Mesenchymal stem cell (in vitro differentiated cells and primary cell): ENCODE measurements at regions not wholly inside any gene's neighbourhood (a gene's known extent, or its start where the extent isn't known, plus 50 kb on each side); places are given as distances from the start of the nearest gene placed in this dataset.

Experiments used
- DNase-seq: peaks from one replicate; pipeline ENCODE4 v3.0.0-alpha.2; 2013
- H2AFZ ChIP-seq: one replicate; pipeline ENCODE4 v1.6.1; 2013; ENCODE audit warnings: low read depth, mild to moderate bottlenecking, control low read depth, inconsistent platforms, low read length, moderate library complexity
- H2AK5ac ChIP-seq: 2 replicates; pipeline ENCODE4 v1.6.1; 2013; ENCODE audit warnings: low read length, moderate library complexity, mild to moderate bottlenecking, inconsistent platforms; ENCODE audit not compliant: severe bottlenecking
- H2BK120ac ChIP-seq: one replicate; pipeline ENCODE4 v1.6.1; 2013; ENCODE audit warnings: low read depth, mild to moderate bottlenecking, inconsistent platforms, low read length, moderate library complexity
- H2BK12ac ChIP-seq, 2 experiments: one replicate each; pipeline ENCODE4 v1.6.1; 2013; ENCODE audit warnings: inconsistent platforms in 2 of 2, low read length in 2 of 2, mild to moderate bottlenecking in 2 of 2, moderate library complexity in 2 of 2, control low read depth in 1 of 2
- H2BK15ac ChIP-seq: one replicate; pipeline ENCODE4 v1.6.1; 2013; ENCODE audit warnings: mild to moderate bottlenecking, low read depth, inconsistent platforms; ENCODE audit not compliant: poor library complexity, severe bottlenecking
- H2BK5ac ChIP-seq: 2 replicates; pipeline ENCODE4 v1.6.1; 2013; ENCODE audit warnings: low read depth, mild to moderate bottlenecking, low read length, control low read depth, inconsistent platforms; ENCODE audit not compliant: poor library complexity, severe bottlenecking
- H3K14ac ChIP-seq, 2 experiments: one replicate each; pipeline ENCODE4 v1.6.1; 2013; ENCODE audit warnings: inconsistent platforms in 2 of 2, low read length in 2 of 2, control low read depth in 1 of 2, mild to moderate bottlenecking in 1 of 2, moderate library complexity in 1 of 2
- H3K18ac ChIP-seq, 2 experiments: one replicate each; pipeline ENCODE4 v1.6.1; 2013; ENCODE audit warnings: inconsistent platforms in 2 of 2, low read length in 2 of 2, control low read depth in 1 of 2, low read depth in 1 of 2, mild to moderate bottlenecking in 1 of 2
- H3K23ac ChIP-seq, 2 experiments: one replicate each; pipeline ENCODE4 v1.6.1; 2013; ENCODE audit warnings: inconsistent platforms in 2 of 2, low read length in 2 of 2, mild to moderate bottlenecking in 2 of 2, moderate library complexity in 2 of 2, control low read depth in 1 of 2
- H3K27ac ChIP-seq: 2 replicates; pipeline ENCODE4 v1.5.1; 2013; ENCODE audit warnings: mild to moderate bottlenecking, moderate library complexity, low read length, control low read depth, inconsistent platforms; ENCODE audit not compliant: poor library complexity, severe bottlenecking
- H3K27me3 ChIP-seq, 2 experiments: 2 replicates each; pipeline versions ENCODE4 v1.6.1 to v1.7.0; 2013; ENCODE audit warnings: low read length in 2 of 2, mild to moderate bottlenecking in 2 of 2, moderate library complexity in 2 of 2, control low read depth in 1 of 2, inconsistent platforms in 1 of 2; ENCODE audit not compliant: control insufficient read depth in 1 of 2, insufficient read depth in 1 of 2
- H3K36me3 ChIP-seq, 2 experiments: 2 replicates each; pipeline versions ENCODE4 v1.6.1 to v1.7.0; 2013; ENCODE audit warnings: low read length in 2 of 2, control low read depth in 1 of 2, inconsistent platforms in 1 of 2, low read depth in 1 of 2, mild to moderate bottlenecking in 1 of 2; ENCODE audit not compliant: insufficient read depth in 2 of 2, control insufficient read depth in 1 of 2
- H3K4ac ChIP-seq, 2 experiments: one replicate each; pipeline ENCODE4 v1.6.1; 2013; ENCODE audit warnings: inconsistent platforms in 2 of 2, low read length in 2 of 2, mild to moderate bottlenecking in 2 of 2, moderate library complexity in 2 of 2, control low read depth in 1 of 2, low read depth in 1 of 2
- H3K4me1 ChIP-seq: 2 replicates; pipeline ENCODE4 v1.6.1; 2013; ENCODE audit warnings: low read depth, low read length, control low read depth; ENCODE audit not compliant: control insufficient read depth, insufficient read depth
- H3K4me2 ChIP-seq: 2 replicates; pipeline ENCODE4 v1.6.1; 2013; ENCODE audit warnings: low read length, mild to moderate bottlenecking, inconsistent platforms; ENCODE audit not compliant: poor library complexity, severe bottlenecking
- H3K4me3 ChIP-seq, 2 experiments: 2 replicates each; pipeline versions ENCODE4 v1.5.1 to v1.7.0; 2013; ENCODE audit warnings: low read length in 2 of 2, mild to moderate bottlenecking in 2 of 2, control low read depth in 1 of 2, low read depth in 1 of 2; ENCODE audit not compliant: insufficient read depth in 1 of 2
- H3K79me1 ChIP-seq: replicated peaks from 2 replicates; pipeline ENCODE4 v1.6.1; 2013; ENCODE audit warnings: mild to moderate bottlenecking, control low read depth, low read length, inconsistent platforms; ENCODE audit not compliant: poor library complexity, severe bottlenecking
- H3K9ac ChIP-seq: 2 replicates; pipeline ENCODE4 v1.7.0; 2013; ENCODE audit warnings: mild to moderate bottlenecking, low read length, moderate library complexity
- H3K9me3 ChIP-seq: 2 replicates; pipeline ENCODE4 v1.7.0; 2013; ENCODE audit warnings: mild to moderate bottlenecking, low read length; ENCODE audit not compliant: control insufficient read depth
- H4K8ac ChIP-seq: one replicate; pipeline ENCODE4 v1.6.1; 2013; ENCODE audit warnings: inconsistent platforms, mild to moderate bottlenecking, low read length, moderate library complexity
- H4K91ac ChIP-seq: one replicate; pipeline ENCODE4 v1.6.1; 2013; ENCODE audit warnings: mild to moderate bottlenecking, low read length, inconsistent platforms
- WGBS: methylation state at CpG from one replicate; pipeline ENCODE4 v1.1.7; 2013; ENCODE audit warnings: mixed read lengths; 5-methylcytosine and 5-hydroxymethylcytosine counted together

- Histone ChIP-seq H2BK120ac (no peak overlapping the region), H2BK12ac (peak overlapping the region in 1 of 2 experiments; percentile 18), H4K91ac (peak overlapping the region; percentile 8), H3K79me1 (no peaks in the 10 kb centered on the region), H3K4ac (no peak overlapping the region), H3K9ac (no peak overlapping the region), H3K4me1 (peaks cover 20% of the 10 kb centered on the region), H2AFZ (no peak overlapping the region), H3K23ac (no peak overlapping the region), H3K14ac (no peak overlapping the region), H3K4me3 (no peak overlapping the region), H4K8ac (no peak overlapping the region), H2AK5ac (peak overlapping the region; percentile 44), H2BK5ac (no peak overlapping the region), H3K18ac (no peak overlapping the region), H3K27ac (no peak overlapping the region), H3K4me2 (no peak overlapping the region), H3K27me3 (no peaks in the 10 kb centered on the region), H3K9me3 (no peaks in the 10 kb centered on the region), H2BK15ac (no peak overlapping the region), H3K36me3 (no peaks in the 10 kb centered on the region)
- 97% methylated on average over 7 of the region's 8 CpGs for WGBS
- DNase-seq = no peak
Measured at GRCh38 chr10:3857318-3857717, 72.3 kb upstream of the KLF6 start.

GRCh38 chr10:3856593-3856992 lies 71.6 kb upstream of the KLF6 start:
- no peak overlapping the region for H3K9ac ChIP-seq
- H3K79me1 ChIP-seq = no peaks in the 10 kb centered on the region
- H3K14ac ChIP-seq = no peak overlapping the region
- no peak overlapping the region for H2BK120ac ChIP-seq
- H2BK12ac ChIP-seq = no peak overlapping the region
- H3K4ac ChIP-seq = no peak overlapping the region
- no peak overlapping the region for H3K23ac ChIP-seq
- no peak overlapping the region for H2BK15ac ChIP-seq
- H3K4me3 ChIP-seq = no peak overlapping the region
- peaks cover 14% of the 10 kb centered on the region for H3K4me1 ChIP-seq
- H2AFZ ChIP-seq = no peak overlapping the region
- no peak overlapping the region for H2AK5ac ChIP-seq
- H3K9me3 ChIP-seq = no peaks in the 10 kb centered on the region
- H4K8ac ChIP-seq = no peak overlapping the region
- no peaks in the 10 kb centered on the region for H3K27me3 ChIP-seq
- H4K91ac ChIP-seq = no peak overlapping the region
- no peak overlapping the region for H3K27ac ChIP-seq
- no peak overlapping the region for H2BK5ac ChIP-seq
- H3K18ac ChIP-seq = no peak overlapping the region
- H3K36me3 ChIP-seq = no peaks in the 10 kb centered on the region
- 98% methylated on average over 6 of the region's 7 CpGs for WGBS
- no peak for DNase-seq
- no peak overlapping the region for H3K4me2 ChIP-seq

GRCh38 chr10:3853547-3854303 lies 68.7 kb upstream of the KLF6 start:
- peak overlapping the region; percentile 6 for H2BK15ac ChIP-seq
- no peak overlapping the region for H3K4me3 ChIP-seq
- no peak overlapping the region for H3K4me2 ChIP-seq
- H3K27ac ChIP-seq = peak overlapping the region; percentile 97
- peak overlapping the region; percentile 75 for H2BK5ac ChIP-seq
- no peak overlapping the region for H3K23ac ChIP-seq
- H2BK120ac ChIP-seq = peak overlapping the region; percentile 65
- peak overlapping the region; percentile 94 for H2AK5ac ChIP-seq
- peak overlapping the region; percentile 5 to 95 for H2BK12ac ChIP-seq
- H3K18ac ChIP-seq = peak overlapping the region in 1 of 2 experiments; percentile 85
- H4K91ac ChIP-seq = no peak overlapping the region
- peak overlapping the region; percentile 89 for H3K9ac ChIP-seq
- WGBS = 71% methylated on average over 11 of the region's 11 CpGs
- no peak overlapping the region for H4K8ac ChIP-seq
- peak; percentile 70 for DNase-seq
- no peaks in the 10 kb centered on the region for H3K36me3 ChIP-seq
- H3K4ac ChIP-seq = peak overlapping the region in 1 of 2 experiments; percentile 81
- peaks cover 16% of the 10 kb centered on the region for H3K4me1 ChIP-seq
- no peak overlapping the region for H2AFZ ChIP-seq
- H3K27me3 ChIP-seq = no peaks in the 10 kb centered on the region
- peaks cover 1% of the 10 kb centered on the region for H3K79me1 ChIP-seq
- H3K9me3 ChIP-seq = no peaks in the 10 kb centered on the region
- no peak overlapping the region for H3K14ac ChIP-seq

GRCh38 chr10:3853016-3853415 lies 68.0 kb upstream of the KLF6 start:
- peak overlapping the region; percentile 90 for H4K91ac ChIP-seq
- peak overlapping the region; percentile 94 for H2AK5ac ChIP-seq
- no peak overlapping the region for H3K4me3 ChIP-seq
- peak overlapping the region; percentile 87 to 100 for H2BK12ac ChIP-seq
- H3K9ac ChIP-seq = peak overlapping the region; percentile 89
- peak overlapping the region; percentile 97 for H3K27ac ChIP-seq
- DNase-seq = peak; percentile 20
- H2BK15ac ChIP-seq = peak overlapping the region; percentile 87
- H3K14ac ChIP-seq = peak overlapping the region in 1 of 2 experiments; percentile 98
- H3K4me2 ChIP-seq = peak overlapping the region; percentile 17
- H3K23ac ChIP-seq = peak overlapping the region in 1 of 2 experiments; percentile 79
- peak overlapping the region; percentile 52 for H2AFZ ChIP-seq
- peaks cover 1% of the 10 kb centered on the region for H3K79me1 ChIP-seq
- H3K4me1 ChIP-seq = peaks cover 13% of the 10 kb centered on the region
- no peaks in the 10 kb centered on the region for H3K27me3 ChIP-seq
- peak overlapping the region; percentile 77 for H4K8ac ChIP-seq
- no peaks in the 10 kb centered on the region for H3K36me3 ChIP-seq
- H3K4ac ChIP-seq = peak overlapping the region; percentile 88 to 99
- peak overlapping the region; percentile 75 for H2BK5ac ChIP-seq
- 85% methylated on average over 10 of the region's 10 CpGs for WGBS
- H3K18ac ChIP-seq = peak overlapping the region; percentile 71 to 100
- H3K9me3 ChIP-seq = no peaks in the 10 kb centered on the region
- H2BK120ac ChIP-seq = peak overlapping the region; percentile 65
